ENCODE measurements at regions not wholly inside any gene's neighbourhood (a gene's known extent, or its start where the extent isn't known, plus 50 kb on each side); places are given as distances from the start of the nearest gene placed in this dataset.
"Not testable (repeated sequence)": the region's sequence is repeated elsewhere in the genome, so short reads cannot be mapped to it uniquely, and the experiment has no call there.

DNA sequence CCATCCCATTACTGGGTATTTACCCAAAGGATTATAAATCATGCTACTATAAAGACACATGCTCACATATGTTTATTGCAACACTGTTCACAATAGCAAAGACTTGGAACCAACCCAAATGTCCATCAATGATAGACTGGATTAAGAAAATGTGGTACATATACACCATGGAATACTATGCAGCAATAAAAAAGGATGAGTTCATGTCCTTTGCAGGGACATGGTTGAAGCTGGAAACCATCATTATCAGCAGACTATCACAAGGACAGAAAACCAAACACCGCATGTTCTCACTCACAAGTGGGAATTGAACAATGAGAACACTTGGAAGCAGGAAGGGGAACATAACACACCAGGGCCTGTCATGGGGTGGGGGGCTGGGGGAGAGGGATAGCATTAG lies 249.6 kb upstream of the RASGRP1 start:
- not testable (repeated sequence) for ATAC-seq
- peak; percentile 78 for TF ChIP-seq ZNF8 (CRISPR knock-in tag; IDR thresholded peaks at IDR 0.05)

- TF ChIP-seq ZFP3 (CRISPR knock-in tag; IDR thresholded peaks at IDR 0.05) (no peak), ZC3H10 (CRISPR knock-in tag; IDR thresholded peaks at IDR 0.05) (no peak), ZNF70 (CRISPR knock-in tag; IDR thresholded peaks at IDR 0.05) (no peak), ZNF8 (CRISPR knock-in tag; IDR thresholded peaks at IDR 0.05) (no peak), GLIS3 (CRISPR knock-in tag; IDR thresholded peaks at IDR 0.05) (no peak)
- TF ChIP-seq, protein P1, sequence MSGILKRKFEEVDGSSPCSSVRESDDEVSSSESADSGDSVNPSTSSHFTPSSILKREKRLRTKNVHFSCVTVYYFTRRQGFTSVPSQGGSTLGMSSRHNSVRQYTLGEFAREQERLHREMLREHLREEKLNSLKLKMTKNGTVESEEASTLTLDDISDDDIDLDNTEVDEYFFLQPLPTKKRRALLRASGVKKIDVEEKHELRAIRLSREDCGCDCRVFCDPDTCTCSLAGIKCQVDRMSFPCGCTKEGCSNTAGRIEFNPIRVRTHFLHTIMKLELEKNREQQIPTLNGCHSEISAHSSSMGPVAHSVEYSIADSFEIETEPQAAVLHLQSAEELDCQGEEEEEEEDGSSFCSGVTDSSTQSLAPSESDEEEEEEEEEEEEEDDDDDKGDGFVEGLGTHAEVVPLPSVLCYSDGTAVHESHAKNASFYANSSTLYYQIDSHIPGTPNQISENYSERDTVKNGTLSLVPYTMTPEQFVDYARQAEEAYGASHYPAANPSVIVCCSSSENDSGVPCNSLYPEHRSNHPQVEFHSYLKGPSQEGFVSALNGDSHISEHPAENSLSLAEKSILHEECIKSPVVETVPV (CRISPR knock-in tag; IDR thresholded peaks at IDR 0.05) = no peak
- TF ChIP-seq, protein P2, sequence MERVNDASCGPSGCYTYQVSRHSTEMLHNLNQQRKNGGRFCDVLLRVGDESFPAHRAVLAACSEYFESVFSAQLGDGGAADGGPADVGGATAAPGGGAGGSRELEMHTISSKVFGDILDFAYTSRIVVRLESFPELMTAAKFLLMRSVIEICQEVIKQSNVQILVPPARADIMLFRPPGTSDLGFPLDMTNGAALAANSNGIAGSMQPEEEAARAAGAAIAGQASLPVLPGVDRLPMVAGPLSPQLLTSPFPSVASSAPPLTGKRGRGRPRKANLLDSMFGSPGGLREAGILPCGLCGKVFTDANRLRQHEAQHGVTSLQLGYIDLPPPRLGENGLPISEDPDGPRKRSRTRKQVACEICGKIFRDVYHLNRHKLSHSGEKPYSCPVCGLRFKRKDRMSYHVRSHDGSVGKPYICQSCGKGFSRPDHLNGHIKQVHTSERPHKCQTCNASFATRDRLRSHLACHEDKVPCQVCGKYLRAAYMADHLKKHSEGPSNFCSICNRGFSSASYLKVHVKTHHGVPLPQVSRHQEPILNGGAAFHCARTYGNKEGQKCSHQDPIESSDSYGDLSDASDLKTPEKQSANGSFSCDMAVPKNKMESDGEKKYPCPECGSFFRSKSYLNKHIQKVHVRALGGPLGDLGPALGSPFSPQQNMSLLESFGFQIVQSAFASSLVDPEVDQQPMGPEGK (CRISPR knock-in tag; IDR thresholded peaks at IDR 0.05; ENCODE audit: borderline replicate concordance) = no peak
- no peak for ATAC-seq
Observed at GRCh38 chr15:38814891-38815290, 250.3 kb upstream of the RASGRP1 start.

DNA sequence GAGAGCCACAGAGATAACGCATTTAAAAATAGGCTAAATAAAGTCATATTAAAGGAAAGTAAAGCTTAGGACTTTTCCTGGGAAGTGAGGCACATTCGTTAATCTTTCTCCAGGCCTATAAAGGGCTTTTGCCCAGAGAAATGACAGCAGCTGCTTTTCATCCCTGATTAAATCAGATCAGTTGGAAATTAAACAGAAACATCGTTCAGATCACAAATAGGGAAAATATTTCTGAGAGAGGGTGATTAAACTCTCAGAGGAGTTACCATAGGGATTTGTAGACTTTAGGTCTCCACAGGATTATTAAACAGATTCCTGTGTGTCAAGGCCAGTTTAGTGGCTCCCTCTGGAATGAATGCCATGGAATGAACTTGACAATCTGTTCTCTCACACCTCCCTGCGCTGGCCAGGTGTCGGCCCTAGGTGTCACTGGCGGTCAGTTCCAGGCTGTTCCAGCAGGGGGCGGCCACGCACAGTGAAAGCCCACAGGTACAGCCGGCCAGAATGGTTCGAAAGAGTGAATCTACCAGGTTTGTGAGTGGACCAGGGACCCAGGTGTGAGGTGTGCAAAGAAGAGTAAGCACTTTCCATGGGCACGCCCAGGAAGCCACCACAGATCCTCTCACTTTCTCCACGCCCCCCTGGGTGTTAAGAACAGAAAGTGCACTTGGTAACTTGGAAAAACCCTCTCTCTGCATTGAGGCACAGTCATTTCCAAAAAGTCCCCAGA lies 253.0 kb upstream of the RASGRP1 start:
- ATAC-seq = peak; percentile 95
- TF ChIP-seq ARNTL (CRISPR knock-in tag; IDR thresholded peaks at IDR 0.05; ENCODE audit: borderline replicate concordance, low read depth) (no peak), PPARA (CRISPR knock-in tag; IDR thresholded peaks at IDR 0.05; ENCODE audit: borderline replicate concordance) (no peak), CSDC2 (CRISPR knock-in tag; IDR thresholded peaks at IDR 0.05) (no peak), OSR1 (CRISPR knock-in tag; IDR thresholded peaks at IDR 0.05) (no peak), SNAI2 (CRISPR knock-in tag; IDR thresholded peaks at IDR 0.05) (no peak), TCF4 (CRISPR knock-in tag; IDR thresholded peaks at IDR 0.05; ENCODE audit: borderline replicate concordance) (no peak; the same call in 1 of the 2 replicates), GLIS3 (CRISPR knock-in tag; IDR thresholded peaks at IDR 0.05) (no peak), ISL1 (CRISPR knock-in tag; IDR thresholded peaks at IDR 0.05) (peak; percentile 87), TOX (CRISPR knock-in tag; IDR thresholded peaks at IDR 0.05; ENCODE audit: borderline replicate concordance) (peak; percentile 74; the same call in 1 of the 2 replicates), ZC3H10 (CRISPR knock-in tag; IDR thresholded peaks at IDR 0.05) (no peak), ESRRG (CRISPR knock-in tag; IDR thresholded peaks at IDR 0.05) (no peak), ZNF8 (CRISPR knock-in tag; IDR thresholded peaks at IDR 0.05) (no peak), RARB (CRISPR knock-in tag; IDR thresholded peaks at IDR 0.05) (no peak), ZNF565 (CRISPR knock-in tag; conservative IDR thresholded peaks at IDR 0.05; ENCODE audit: low read depth) (no peak), BACH2 (CRISPR knock-in tag; IDR thresholded peaks at IDR 0.05; ENCODE audit: borderline replicate concordance) (no peak), ZNF70 (CRISPR knock-in tag; IDR thresholded peaks at IDR 0.05) (no peak), ZFP30 (CRISPR knock-in tag; IDR thresholded peaks at IDR 0.05) (no peak), ZFP3 (CRISPR knock-in tag; IDR thresholded peaks at IDR 0.05) (no peak)
- TF ChIP-seq, protein P3, sequence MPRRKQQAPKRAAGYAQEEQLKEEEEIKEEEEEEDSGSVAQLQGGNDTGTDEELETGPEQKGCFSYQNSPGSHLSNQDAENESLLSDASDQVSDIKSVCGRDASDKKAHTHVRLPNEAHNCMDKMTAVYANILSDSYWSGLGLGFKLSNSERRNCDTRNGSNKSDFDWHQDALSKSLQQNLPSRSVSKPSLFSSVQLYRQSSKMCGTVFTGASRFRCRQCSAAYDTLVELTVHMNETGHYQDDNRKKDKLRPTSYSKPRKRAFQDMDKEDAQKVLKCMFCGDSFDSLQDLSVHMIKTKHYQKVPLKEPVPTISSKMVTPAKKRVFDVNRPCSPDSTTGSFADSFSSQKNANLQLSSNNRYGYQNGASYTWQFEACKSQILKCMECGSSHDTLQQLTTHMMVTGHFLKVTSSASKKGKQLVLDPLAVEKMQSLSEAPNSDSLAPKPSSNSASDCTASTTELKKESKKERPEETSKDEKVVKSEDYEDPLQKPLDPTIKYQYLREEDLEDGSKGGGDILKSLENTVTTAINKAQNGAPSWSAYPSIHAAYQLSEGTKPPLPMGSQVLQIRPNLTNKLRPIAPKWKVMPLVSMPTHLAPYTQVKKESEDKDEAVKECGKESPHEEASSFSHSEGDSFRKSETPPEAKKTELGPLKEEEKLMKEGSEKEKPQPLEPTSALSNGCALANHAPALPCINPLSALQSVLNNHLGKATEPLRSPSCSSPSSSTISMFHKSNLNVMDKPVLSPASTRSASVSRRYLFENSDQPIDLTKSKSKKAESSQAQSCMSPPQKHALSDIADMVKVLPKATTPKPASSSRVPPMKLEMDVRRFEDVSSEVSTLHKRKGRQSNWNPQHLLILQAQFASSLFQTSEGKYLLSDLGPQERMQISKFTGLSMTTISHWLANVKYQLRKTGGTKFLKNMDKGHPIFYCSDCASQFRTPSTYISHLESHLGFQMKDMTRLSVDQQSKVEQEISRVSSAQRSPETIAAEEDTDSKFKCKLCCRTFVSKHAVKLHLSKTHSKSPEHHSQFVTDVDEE (CRISPR knock-in tag; IDR thresholded peaks at IDR 0.05) = peak; percentile 70
- TF ChIP-seq, protein P1 (CRISPR knock-in tag; IDR thresholded peaks at IDR 0.05) = peak; percentile 82
- TF ChIP-seq, protein P4, sequence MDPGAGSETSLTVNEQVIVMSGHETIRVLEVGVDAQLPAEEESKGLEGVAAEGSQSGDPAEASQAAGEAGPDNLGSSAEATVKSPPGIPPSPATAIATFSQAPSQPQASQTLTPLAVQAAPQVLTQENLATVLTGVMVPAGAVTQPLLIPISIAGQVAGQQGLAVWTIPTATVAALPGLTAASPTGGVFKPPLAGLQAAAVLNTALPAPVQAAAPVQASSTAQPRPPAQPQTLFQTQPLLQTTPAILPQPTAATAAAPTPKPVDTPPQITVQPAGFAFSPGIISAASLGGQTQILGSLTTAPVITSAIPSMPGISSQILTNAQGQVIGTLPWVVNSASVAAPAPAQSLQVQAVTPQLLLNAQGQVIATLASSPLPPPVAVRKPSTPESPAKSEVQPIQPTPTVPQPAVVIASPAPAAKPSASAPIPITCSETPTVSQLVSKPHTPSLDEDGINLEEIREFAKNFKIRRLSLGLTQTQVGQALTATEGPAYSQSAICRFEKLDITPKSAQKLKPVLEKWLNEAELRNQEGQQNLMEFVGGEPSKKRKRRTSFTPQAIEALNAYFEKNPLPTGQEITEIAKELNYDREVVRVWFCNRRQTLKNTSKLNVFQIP (CRISPR knock-in tag; IDR thresholded peaks at IDR 0.05; ENCODE audit: borderline replicate concordance, low read depth) = no peak
- TF ChIP-seq, protein P2 (CRISPR knock-in tag; IDR thresholded peaks at IDR 0.05; ENCODE audit: borderline replicate concordance) = 0 out of 2 replicates have a peak, but pooled peaks have one; percentile 48
- TF ChIP-seq, protein P5, sequence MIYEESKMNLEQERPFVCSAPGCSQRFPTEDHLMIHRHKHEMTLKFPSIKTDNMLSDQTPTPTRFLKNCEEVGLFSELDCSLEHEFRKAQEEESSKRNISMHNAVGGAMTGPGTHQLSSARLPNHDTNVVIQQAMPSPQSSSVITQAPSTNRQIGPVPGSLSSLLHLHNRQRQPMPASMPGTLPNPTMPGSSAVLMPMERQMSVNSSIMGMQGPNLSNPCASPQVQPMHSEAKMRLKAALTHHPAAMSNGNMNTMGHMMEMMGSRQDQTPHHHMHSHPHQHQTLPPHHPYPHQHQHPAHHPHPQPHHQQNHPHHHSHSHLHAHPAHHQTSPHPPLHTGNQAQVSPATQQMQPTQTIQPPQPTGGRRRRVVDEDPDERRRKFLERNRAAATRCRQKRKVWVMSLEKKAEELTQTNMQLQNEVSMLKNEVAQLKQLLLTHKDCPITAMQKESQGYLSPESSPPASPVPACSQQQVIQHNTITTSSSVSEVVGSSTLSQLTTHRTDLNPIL (CRISPR knock-in tag; IDR thresholded peaks at IDR 0.05; ENCODE audit: low read depth) = no peak
